ENCODE measurements at regions not wholly inside any gene's neighbourhood (a gene's known extent, or its start where the extent isn't known, plus 50 kb on each side); places are given as distances from the start of the nearest gene placed in this dataset.

DNA sequence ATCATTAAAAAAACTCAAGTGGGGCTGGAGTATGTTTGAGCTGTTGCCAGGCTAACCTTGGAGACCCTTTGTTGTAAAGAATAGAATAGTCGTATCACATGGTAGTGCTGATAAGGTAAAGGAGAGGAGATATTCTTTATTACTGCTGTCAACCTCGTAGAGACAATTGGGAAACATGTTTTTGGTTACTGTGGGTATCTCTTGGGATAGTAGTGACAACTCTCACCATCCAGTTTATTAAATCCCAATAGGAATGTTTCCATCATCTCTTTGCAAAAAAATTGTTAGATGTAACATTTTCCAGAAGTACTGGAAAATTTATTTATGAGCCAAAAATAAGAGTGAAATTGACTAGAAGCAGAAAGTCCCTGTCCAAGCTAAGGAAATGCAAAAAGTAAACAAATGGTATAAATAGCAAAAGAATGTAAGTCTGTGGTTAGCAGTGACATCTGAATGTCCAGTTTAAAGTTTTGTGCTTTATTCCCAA lies 829.3 kb upstream of the CITED2 start:
- Histone ChIP-seq H3K9me3 (ENCODE audit: low read depth) (no peaks in the 10 kb centered on the region), H3K9ac (no peak overlapping the region), H3K79me2 (ENCODE audit: low read depth) (no peaks in the 10 kb centered on the region), H3K36me3 (no peaks in the 10 kb centered on the region), H3K4me2 (no peak overlapping the region), H3K4me1 (no peaks in the 10 kb centered on the region), H2AFZ (replicated peaks) (no peak overlapping the region), H3K4me3 (no peak overlapping the region), H3F3A (ENCODE audit: low read depth) (no peaks in the 10 kb centered on the region), H4K20me1 (ENCODE audit: low read depth) (no peaks in the 10 kb centered on the region), H3K27ac (no peak overlapping the region), H3K27me3 (no peaks in the 10 kb centered on the region)
- TF ChIP-seq EZH2 (IDR thresholded peaks at IDR 0.05) (no peak), EZH2phosphoT487 (IDR thresholded peaks at IDR 0.05) (no peak)
- TF ChIP-seq, protein P1, sequence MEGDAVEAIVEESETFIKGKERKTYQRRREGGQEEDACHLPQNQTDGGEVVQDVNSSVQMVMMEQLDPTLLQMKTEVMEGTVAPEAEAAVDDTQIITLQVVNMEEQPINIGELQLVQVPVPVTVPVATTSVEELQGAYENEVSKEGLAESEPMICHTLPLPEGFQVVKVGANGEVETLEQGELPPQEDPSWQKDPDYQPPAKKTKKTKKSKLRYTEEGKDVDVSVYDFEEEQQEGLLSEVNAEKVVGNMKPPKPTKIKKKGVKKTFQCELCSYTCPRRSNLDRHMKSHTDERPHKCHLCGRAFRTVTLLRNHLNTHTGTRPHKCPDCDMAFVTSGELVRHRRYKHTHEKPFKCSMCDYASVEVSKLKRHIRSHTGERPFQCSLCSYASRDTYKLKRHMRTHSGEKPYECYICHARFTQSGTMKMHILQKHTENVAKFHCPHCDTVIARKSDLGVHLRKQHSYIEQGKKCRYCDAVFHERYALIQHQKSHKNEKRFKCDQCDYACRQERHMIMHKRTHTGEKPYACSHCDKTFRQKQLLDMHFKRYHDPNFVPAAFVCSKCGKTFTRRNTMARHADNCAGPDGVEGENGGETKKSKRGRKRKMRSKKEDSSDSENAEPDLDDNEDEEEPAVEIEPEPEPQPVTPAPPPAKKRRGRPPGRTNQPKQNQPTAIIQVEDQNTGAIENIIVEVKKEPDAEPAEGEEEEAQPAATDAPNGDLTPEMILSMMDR (IDR thresholded peaks at IDR 0.05) = no peak
- DNase-seq (ENCODE audit: low spot score) = no peak
- no peaks in the 10 kb centered on the region for H3K4me1 Mint-ChIP-seq
- H3K27me3 Mint-ChIP-seq (ENCODE audit: insufficient read depth, low read depth) = no peaks in the 10 kb centered on the region
- no peaks in the 10 kb centered on the region for H3K36me3 Mint-ChIP-seq
- no peak overlapping the region for H3K4me3 Mint-ChIP-seq
- no peak overlapping the region for H3K27ac Mint-ChIP-seq
- H3K9me3 Mint-ChIP-seq = peaks cover 5% of the 10 kb centered on the region

DNA sequence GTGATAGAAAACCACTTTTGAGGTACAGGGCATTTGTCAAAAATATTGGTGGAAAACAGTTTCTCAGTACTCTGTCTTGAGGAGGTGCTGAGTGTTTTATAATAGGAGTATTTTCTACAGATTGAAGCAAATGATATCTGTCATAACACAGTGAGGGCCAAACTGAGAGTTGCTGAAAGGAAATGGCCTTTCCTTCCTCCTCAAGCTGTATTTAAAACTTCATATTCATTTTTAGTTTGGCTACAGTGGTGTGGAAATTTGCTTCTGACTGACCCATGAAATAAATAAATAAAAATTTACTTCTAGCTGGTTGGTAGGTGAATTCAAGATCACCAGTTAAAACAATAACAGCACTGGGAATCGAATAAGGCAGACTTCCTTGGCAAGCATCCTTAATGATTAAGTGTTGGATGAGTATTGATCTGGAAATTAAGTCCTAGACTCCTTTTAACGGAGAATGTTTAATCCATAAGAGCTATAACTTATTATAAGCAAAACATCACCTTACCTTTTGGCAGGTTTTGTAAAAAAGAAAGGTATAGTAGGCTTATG lies 828.6 kb upstream of the CITED2 start:
- no peaks in the 10 kb centered on the region for H3K36me3 Mint-ChIP-seq
- Histone ChIP-seq H2AFZ (replicated peaks) (no peak overlapping the region), H3F3A (ENCODE audit: low read depth) (no peaks in the 10 kb centered on the region), H3K4me3 (no peak overlapping the region), H3K36me3 (no peaks in the 10 kb centered on the region), H3K27me3 (no peaks in the 10 kb centered on the region), H3K4me2 (no peak overlapping the region), H3K79me2 (ENCODE audit: low read depth) (no peaks in the 10 kb centered on the region), H3K9me3 (ENCODE audit: low read depth) (no peaks in the 10 kb centered on the region), H4K20me1 (ENCODE audit: low read depth) (no peaks in the 10 kb centered on the region), H3K27ac (no peak overlapping the region), H3K9ac (no peak overlapping the region), H3K4me1 (no peaks in the 10 kb centered on the region)
- H3K27me3 Mint-ChIP-seq (ENCODE audit: insufficient read depth, low read depth) = no peaks in the 10 kb centered on the region
- no peak for DNase-seq (ENCODE audit: low spot score)
- peaks cover 5% of the 10 kb centered on the region for H3K9me3 Mint-ChIP-seq
- no peak overlapping the region for H3K4me3 Mint-ChIP-seq
- TF ChIP-seq, protein P1 (IDR thresholded peaks at IDR 0.05) = no peak
- TF ChIP-seq EZH2phosphoT487 (IDR thresholded peaks at IDR 0.05) (no peak), EZH2 (IDR thresholded peaks at IDR 0.05) (no peak)
- no peaks in the 10 kb centered on the region for H3K4me1 Mint-ChIP-seq
- no peak overlapping the region for H3K27ac Mint-ChIP-seq

DNA sequence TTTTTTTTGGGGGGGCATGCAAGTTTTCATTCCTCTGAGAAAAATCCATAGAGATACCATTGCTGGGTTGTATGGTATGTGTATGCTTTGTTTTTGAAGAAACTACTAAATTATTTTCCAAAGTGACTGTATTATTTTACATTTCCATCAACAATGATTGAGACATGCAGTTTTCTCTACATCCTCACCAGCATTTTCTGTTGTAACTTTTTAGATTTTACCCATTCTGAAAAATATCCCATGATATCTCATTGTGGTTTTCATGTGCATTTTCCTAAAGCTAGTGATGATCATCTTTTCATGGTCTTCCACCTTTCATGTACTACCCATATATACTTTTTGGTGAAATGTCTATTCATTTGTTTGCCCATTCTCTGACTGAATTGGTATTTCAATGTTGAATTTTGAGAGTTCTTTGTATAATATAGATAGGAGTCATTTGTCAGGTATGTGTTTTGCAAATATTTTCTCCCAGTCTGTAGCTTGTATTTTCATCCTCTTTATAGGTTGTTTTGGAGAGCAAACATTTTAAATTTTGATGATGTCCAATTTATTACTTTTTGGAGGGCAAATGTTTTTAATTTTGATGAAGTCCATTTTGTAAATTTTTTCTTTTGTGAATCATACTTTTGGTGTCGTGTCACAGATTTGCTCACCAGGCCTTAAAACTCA lies 827.5 kb upstream of the CITED2 start:
- no peak for DNase-seq (ENCODE audit: low spot score)
- H3K27me3 Mint-ChIP-seq (ENCODE audit: insufficient read depth, low read depth) = no peaks in the 10 kb centered on the region
- H3K9me3 Mint-ChIP-seq = peaks cover 2% of the 10 kb centered on the region
- no peak for TF ChIP-seq EZH2phosphoT487 (IDR thresholded peaks at IDR 0.05)
- TF ChIP-seq, protein P1 (IDR thresholded peaks at IDR 0.05) = no peak
- TF ChIP-seq EZH2 (IDR thresholded peaks at IDR 0.05) = no peak
- Histone ChIP-seq H3K27me3 (no peaks in the 10 kb centered on the region), H3F3A (ENCODE audit: low read depth) (no peaks in the 10 kb centered on the region), H3K4me3 (no peak overlapping the region), H4K20me1 (ENCODE audit: low read depth) (no peaks in the 10 kb centered on the region), H3K79me2 (ENCODE audit: low read depth) (no peaks in the 10 kb centered on the region), H3K9ac (no peak overlapping the region), H3K9me3 (ENCODE audit: low read depth) (no peaks in the 10 kb centered on the region), H2AFZ (replicated peaks) (no peak overlapping the region), H3K4me1 (no peaks in the 10 kb centered on the region), H3K36me3 (no peaks in the 10 kb centered on the region), H3K27ac (no peak overlapping the region), H3K4me2 (no peak overlapping the region)
- no peak overlapping the region for H3K27ac Mint-ChIP-seq
- no peak overlapping the region for H3K4me3 Mint-ChIP-seq
- H3K36me3 Mint-ChIP-seq = no peaks in the 10 kb centered on the region
- H3K4me1 Mint-ChIP-seq = no peaks in the 10 kb centered on the region
